HL-60 (cell line): ENCODE measurements at regions not wholly inside any gene's neighbourhood (a gene's known extent, or its start where the extent isn't known, plus 50 kb on each side); places are given as distances from the start of the nearest gene placed in this dataset.

ENCODE experiments used
- CTCF ChIP-seq: IDR thresholded peaks from one replicate; pipeline ENCODE4 v1.5.1; 2011; ENCODE audit warnings: low read length, control low read depth, inconsistent platforms; ENCODE audit not compliant: insufficient read depth
- GABPA ChIP-seq: IDR thresholded peaks from 2 replicates; pipeline ENCODE4 v1.6.1; 2012; ENCODE audit warnings: low read depth
- POLR2AphosphoS5 ChIP-seq: IDR thresholded peaks from 2 replicates; pipeline ENCODE4 v1.6.1; 2012; ENCODE audit warnings: low read depth
- REST ChIP-seq: IDR thresholded peaks from 2 replicates; pipeline ENCODE4 v1.6.1; 2012; ENCODE audit warnings: low read depth; ENCODE audit not compliant: insufficient replicate concordance

- peak; percentile 33 for TF ChIP-seq CTCF
- TF ChIP-seq GABPA, result no peak
- TF ChIP-seq REST, result no peak
- no peak for TF ChIP-seq POLR2AphosphoS5
Observed at GRCh38 chr9:80175286-80176150, 603.8 kb downstream of the TLE4 start.
